ENCODE measurements at regions not wholly inside any gene's neighbourhood (a gene's known extent, or its start where the extent isn't known, plus 50 kb on each side); places are given as distances from the start of the nearest gene placed in this dataset.

GRCh38 chr18:6563896-6564295, 149.2 kb upstream of the L3MBTL4 start:
- no peak for DNase-seq (ENCODE audit: extremely low spot score)
- CTCF ChIA-PET: no interaction called here
- POLR2A ChIA-PET: no interaction called here
- TF ChIP-seq LEF1 (IDR thresholded peaks at IDR 0.05; ENCODE audit: borderline replicate concordance) (no peak), FOXK2 (IDR thresholded peaks at IDR 0.05) (no peak), ARNT (IDR thresholded peaks at IDR 0.05) (no peak), FOXM1 (IDR thresholded peaks at IDR 0.05; ENCODE audit: borderline replicate concordance) (no peak), BHLHE40 (IDR thresholded peaks at IDR 0.05; ENCODE audit: borderline replicate concordance) (no peak), HDGF (IDR thresholded peaks at IDR 0.05; ENCODE audit: borderline replicate concordance) (no peak), SP1 (IDR thresholded peaks at IDR 0.05) (no peak), PKNOX1 (IDR thresholded peaks at IDR 0.05) (no peak)

- ChIA-PET POLR2A (no interaction called here), CTCF (no interaction called here)
- TF ChIP-seq HDGF (IDR thresholded peaks at IDR 0.05; ENCODE audit: borderline replicate concordance) (no peak), ARNT (IDR thresholded peaks at IDR 0.05) (no peak), FOXK2 (IDR thresholded peaks at IDR 0.05) (no peak), CTBP1 (IDR thresholded peaks at IDR 0.05; ENCODE audit: borderline replicate concordance) (no peak), TARDBP (IDR thresholded peaks at IDR 0.05) (no peak), L3MBTL2 (conservative IDR thresholded peaks at IDR 0.05) (no peak), PKNOX1 (IDR thresholded peaks at IDR 0.05) (no peak), SP1 (IDR thresholded peaks at IDR 0.05) (no peak), BHLHE40 (IDR thresholded peaks at IDR 0.05; ENCODE audit: borderline replicate concordance) (no peak), ELF4 (IDR thresholded peaks at IDR 0.05) (no peak), SUZ12 (IDR thresholded peaks at IDR 0.05) (no peak), FOXM1 (IDR thresholded peaks at IDR 0.05; ENCODE audit: borderline replicate concordance) (no peak), FOXA1 (IDR thresholded peaks at IDR 0.05) (no peak), NFRKB (IDR thresholded peaks at IDR 0.05) (no peak), ZNF384 (IDR thresholded peaks at IDR 0.05) (no peak), LEF1 (IDR thresholded peaks at IDR 0.05; ENCODE audit: borderline replicate concordance) (no peak)
- no peak for DNase-seq (ENCODE audit: extremely low spot score)
Observed at GRCh38 chr18:6564950-6565814, 150.5 kb upstream of the L3MBTL4 start.

GRCh38 chr18:6565815-6566081, 151.0 kb upstream of the L3MBTL4 start:
- TF ChIP-seq ELF4 (IDR thresholded peaks at IDR 0.05) (no peak), SP1 (IDR thresholded peaks at IDR 0.05) (no peak), HDGF (IDR thresholded peaks at IDR 0.05; ENCODE audit: borderline replicate concordance) (no peak), CTBP1 (IDR thresholded peaks at IDR 0.05; ENCODE audit: borderline replicate concordance) (no peak), FOXK2 (IDR thresholded peaks at IDR 0.05) (no peak), TARDBP (IDR thresholded peaks at IDR 0.05) (no peak), FOXM1 (IDR thresholded peaks at IDR 0.05; ENCODE audit: borderline replicate concordance) (no peak), FOXA1 (IDR thresholded peaks at IDR 0.05) (no peak), ZNF384 (IDR thresholded peaks at IDR 0.05) (no peak), LEF1 (IDR thresholded peaks at IDR 0.05; ENCODE audit: borderline replicate concordance) (no peak), L3MBTL2 (conservative IDR thresholded peaks at IDR 0.05) (no peak), SUZ12 (IDR thresholded peaks at IDR 0.05) (no peak), NFRKB (IDR thresholded peaks at IDR 0.05) (no peak), ARNT (IDR thresholded peaks at IDR 0.05) (no peak)
- ChIA-PET CTCF (no interaction called here), POLR2A (no interaction called here)
- no peak for DNase-seq (ENCODE audit: extremely low spot score)

- no peak for DNase-seq (ENCODE audit: extremely low spot score)
- TF ChIP-seq CTBP1 (IDR thresholded peaks at IDR 0.05; ENCODE audit: borderline replicate concordance) (no peak), NFRKB (IDR thresholded peaks at IDR 0.05) (no peak), BHLHE40 (IDR thresholded peaks at IDR 0.05; ENCODE audit: borderline replicate concordance) (no peak), ARNT (IDR thresholded peaks at IDR 0.05) (no peak), HDGF (IDR thresholded peaks at IDR 0.05; ENCODE audit: borderline replicate concordance) (no peak), FOXA1 (IDR thresholded peaks at IDR 0.05) (no peak), FOXK2 (IDR thresholded peaks at IDR 0.05) (no peak), ELF4 (IDR thresholded peaks at IDR 0.05) (no peak), ZNF384 (IDR thresholded peaks at IDR 0.05) (no peak), PKNOX1 (IDR thresholded peaks at IDR 0.05) (no peak), SP1 (IDR thresholded peaks at IDR 0.05) (no peak), FOXM1 (IDR thresholded peaks at IDR 0.05; ENCODE audit: borderline replicate concordance) (no peak), L3MBTL2 (conservative IDR thresholded peaks at IDR 0.05) (no peak), LEF1 (IDR thresholded peaks at IDR 0.05; ENCODE audit: borderline replicate concordance) (no peak), TARDBP (IDR thresholded peaks at IDR 0.05) (no peak), SUZ12 (IDR thresholded peaks at IDR 0.05) (no peak)
- POLR2A ChIA-PET: no interaction called here
- CTCF ChIA-PET: no interaction called here
Observed at GRCh38 chr18:6566338-6566911, 151.7 kb upstream of the L3MBTL4 start.

- ChIA-PET CTCF (interaction anchor here (1.1 kb wide), 1 partner anchor 9 kb away, joined by 3 read pairs; no protein-coding TSS in a partner anchor), POLR2A (no interaction called here)
- TF ChIP-seq NFRKB (IDR thresholded peaks at IDR 0.05): no peak
- TF ChIP-seq SP1 (IDR thresholded peaks at IDR 0.05): no peak
- TF ChIP-seq FOXA1 (IDR thresholded peaks at IDR 0.05): no peak
- no peak for TF ChIP-seq FOXM1 (IDR thresholded peaks at IDR 0.05; ENCODE audit: borderline replicate concordance)
- TF ChIP-seq ARNT (IDR thresholded peaks at IDR 0.05): no peak
- TF ChIP-seq BHLHE40 (IDR thresholded peaks at IDR 0.05; ENCODE audit: borderline replicate concordance): no peak
- TF ChIP-seq ZNF384 (IDR thresholded peaks at IDR 0.05): no peak
- no peak for TF ChIP-seq ELF4 (IDR thresholded peaks at IDR 0.05)
- no peak for TF ChIP-seq HDGF (IDR thresholded peaks at IDR 0.05; ENCODE audit: borderline replicate concordance)
- no peak for TF ChIP-seq TARDBP (IDR thresholded peaks at IDR 0.05)
- TF ChIP-seq CTBP1 (IDR thresholded peaks at IDR 0.05; ENCODE audit: borderline replicate concordance): no peak
- TF ChIP-seq SUZ12 (IDR thresholded peaks at IDR 0.05): no peak
- TF ChIP-seq PKNOX1 (IDR thresholded peaks at IDR 0.05): no peak
- no peak for TF ChIP-seq FOXK2 (IDR thresholded peaks at IDR 0.05)
- DNase-seq (ENCODE audit: extremely low spot score): no peak
Observed at GRCh38 chr18:6569813-6570212, 155.1 kb upstream of the L3MBTL4 start.

Measured in HEK293T (cell line).